ENCODE measurements at regions not wholly inside any gene's neighbourhood (a gene's known extent, or its start where the extent isn't known, plus 50 kb on each side); places are given as distances from the start of the nearest gene placed in this dataset.
A peak's percentile ranks its signal among the peaks of the same experiment; 100 is the strongest.

- Histone ChIP-seq H2BK5ac (ENCODE audit: low read depth, low read length, poor library complexity, severe bottlenecking) (no peak overlapping the region), H3K4me2 (ENCODE audit: low read depth, low read length) (no peak overlapping the region), H3K27me3 (ENCODE audit: control insufficient read depth, insufficient read depth, low read length) (peaks cover 22% of the 10 kb centered on the region), H3K56ac (ENCODE audit: extremely low read depth, insufficient read depth, low read length) (no peak overlapping the region), H2BK120ac (ENCODE audit: low read depth, low read length) (no peak overlapping the region), H3K9me1 (ENCODE audit: insufficient read depth, low read length) (no peaks in the 10 kb centered on the region), H3K4ac (ENCODE audit: low read depth, low read length) (no peak overlapping the region), H3K18ac (ENCODE audit: low read depth, low read length) (no peak overlapping the region), H4K20me1 (ENCODE audit: insufficient read depth, low read length) (no peaks in the 10 kb centered on the region), H3K9ac (ENCODE audit: low read depth, low read length) (no peak overlapping the region), H3K9me3 (ENCODE audit: control insufficient read depth, insufficient read depth, low read length) (no peaks in the 10 kb centered on the region), H2AK5ac (ENCODE audit: low read depth, low read length) (no peak overlapping the region), H2AFZ (replicated peaks; ENCODE audit: low read length, poor library complexity) (peak overlapping the region; percentile 14), H3K79me1 (ENCODE audit: low read depth in 1 of 2, low read length in 2 of 2) (no peaks in the 10 kb centered on the region), H3K27ac (ENCODE audit: insufficient read depth, low read length) (no peak overlapping the region), H4K91ac (ENCODE audit: insufficient read depth, low read depth, low read length) (no peak overlapping the region), H3K4me1 (ENCODE audit: control insufficient read depth, insufficient read depth, low read length) (no peaks in the 10 kb centered on the region), H3K4me3 (ENCODE audit: insufficient read depth, low read depth, low read length) (no peak overlapping the region), H4K8ac (ENCODE audit: low read depth in 2 of 2, low read length in 2 of 2) (no peak overlapping the region), H2AK9ac (replicated peaks; ENCODE audit: low read depth, low read length, poor library complexity) (no peak overlapping the region), H2BK20ac (ENCODE audit: low read depth, low read length) (no peak overlapping the region), H3K23ac (ENCODE audit: low read depth, low read length) (no peak overlapping the region), H2BK15ac (ENCODE audit: low read depth, low read length) (no peak overlapping the region), H3K36me3 (ENCODE audit: control insufficient read depth, insufficient read depth, low read length) (no peaks in the 10 kb centered on the region), H3K14ac (replicated peaks; ENCODE audit: low read depth, low read length) (no peak overlapping the region), H4K5ac (ENCODE audit: low read depth, low read length) (no peak overlapping the region)
- no CpG with 5 or more reads among the region's 2 CpGs for WGBS, 2 experiments (ENCODE audit: extremely low coverage in 2 of 2, insufficient read length in 1 of 2)
- in situ Hi-C loops (cut with MboI; ENCODE audit: low sequenced_read_pairs): no loop called here
- intact Hi-C loops (cut with micrococcal nuclease): no loop called here
- POLR2A ChIA-PET (ENCODE audit: unreplicated experiment): no interaction called here
- TF ChIP-seq NFE2L2 (IDR thresholded peaks at IDR 0.05; ENCODE audit: low read depth, low read length) (no peak), POLR2A (IDR thresholded peaks at IDR 0.05; ENCODE audit: low read depth, low read length) (no peak), SMC3 (IDR thresholded peaks at IDR 0.05; ENCODE audit: low read depth, low read length) (no peak), RFX5 (IDR thresholded peaks at IDR 0.05; ENCODE audit: low read depth, low read length) (no peak)
- CTCF ChIA-PET: no interaction called here
- no TSS peak for BruUV-seq (replicated peaks)
- ATAC-seq (ENCODE audit: low read depth) (no peak), DNase-seq (no peak)
- dilution Hi-C loops (cut with HindIII; ENCODE audit: low sequenced_read_pairs, unreplicated experiment): no loop called here
These were observed 137.8 kb upstream of the MAP1B start for GRCh38 chr5:71969460-71969859.

Measured in IMR-90 (cell line).